ENCODE measurements at regions not wholly inside any gene's neighbourhood (a gene's known extent, or its start where the extent isn't known, plus 50 kb on each side); places are given as distances from the start of the nearest gene placed in this dataset.

DNA sequence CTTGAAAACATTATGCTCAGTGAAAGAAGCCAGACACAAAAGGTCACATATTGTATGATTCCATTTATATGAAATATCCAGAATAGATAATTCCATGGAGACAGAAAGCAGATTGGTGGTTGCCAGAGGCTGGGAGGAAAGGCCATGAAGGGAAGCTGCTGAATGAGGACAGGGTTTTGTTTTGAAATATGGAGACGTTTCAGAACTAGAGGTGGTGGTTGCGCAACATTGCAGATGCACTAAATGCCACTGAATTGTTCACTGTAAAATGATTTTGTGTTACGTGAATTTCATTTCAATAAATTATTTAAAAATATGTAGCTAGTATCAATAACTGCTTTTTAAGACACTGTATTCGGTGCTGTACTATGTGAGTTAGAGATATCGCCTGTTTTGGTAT lies 101.7 kb upstream of the ZNF236 start:
- TF ChIP-seq, protein P1, sequence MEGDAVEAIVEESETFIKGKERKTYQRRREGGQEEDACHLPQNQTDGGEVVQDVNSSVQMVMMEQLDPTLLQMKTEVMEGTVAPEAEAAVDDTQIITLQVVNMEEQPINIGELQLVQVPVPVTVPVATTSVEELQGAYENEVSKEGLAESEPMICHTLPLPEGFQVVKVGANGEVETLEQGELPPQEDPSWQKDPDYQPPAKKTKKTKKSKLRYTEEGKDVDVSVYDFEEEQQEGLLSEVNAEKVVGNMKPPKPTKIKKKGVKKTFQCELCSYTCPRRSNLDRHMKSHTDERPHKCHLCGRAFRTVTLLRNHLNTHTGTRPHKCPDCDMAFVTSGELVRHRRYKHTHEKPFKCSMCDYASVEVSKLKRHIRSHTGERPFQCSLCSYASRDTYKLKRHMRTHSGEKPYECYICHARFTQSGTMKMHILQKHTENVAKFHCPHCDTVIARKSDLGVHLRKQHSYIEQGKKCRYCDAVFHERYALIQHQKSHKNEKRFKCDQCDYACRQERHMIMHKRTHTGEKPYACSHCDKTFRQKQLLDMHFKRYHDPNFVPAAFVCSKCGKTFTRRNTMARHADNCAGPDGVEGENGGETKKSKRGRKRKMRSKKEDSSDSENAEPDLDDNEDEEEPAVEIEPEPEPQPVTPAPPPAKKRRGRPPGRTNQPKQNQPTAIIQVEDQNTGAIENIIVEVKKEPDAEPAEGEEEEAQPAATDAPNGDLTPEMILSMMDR (conservative IDR thresholded peaks at IDR 0.05; ENCODE audit: low read depth, low read length) = no peak
- TF ChIP-seq RCOR1 (IDR thresholded peaks at IDR 0.05; ENCODE audit: insufficient replicate concordance, low read length) = no peak
- TF ChIP-seq POLR2A (IDR thresholded peaks at IDR 0.05; ENCODE audit: low read depth, low read length) = no peak
- no peak for TF ChIP-seq SMC3 (IDR thresholded peaks at IDR 0.05; ENCODE audit: low read depth, low read length)
- TF ChIP-seq FOS (IDR thresholded peaks at IDR 0.05; ENCODE audit: low read depth, low read length) = no peak
- TF ChIP-seq RFX5 (IDR thresholded peaks at IDR 0.05; ENCODE audit: low read depth, low read length) = no peak
- TF ChIP-seq MXI1 (IDR thresholded peaks at IDR 0.05; ENCODE audit: borderline replicate concordance, low read depth, low read length) = no peak

Data from IMR-90 (cell line).